ENCODE measurements at regions not wholly inside any gene's neighbourhood (a gene's known extent, or its start where the extent isn't known, plus 50 kb on each side); places are given as distances from the start of the nearest gene placed in this dataset.

DNA sequence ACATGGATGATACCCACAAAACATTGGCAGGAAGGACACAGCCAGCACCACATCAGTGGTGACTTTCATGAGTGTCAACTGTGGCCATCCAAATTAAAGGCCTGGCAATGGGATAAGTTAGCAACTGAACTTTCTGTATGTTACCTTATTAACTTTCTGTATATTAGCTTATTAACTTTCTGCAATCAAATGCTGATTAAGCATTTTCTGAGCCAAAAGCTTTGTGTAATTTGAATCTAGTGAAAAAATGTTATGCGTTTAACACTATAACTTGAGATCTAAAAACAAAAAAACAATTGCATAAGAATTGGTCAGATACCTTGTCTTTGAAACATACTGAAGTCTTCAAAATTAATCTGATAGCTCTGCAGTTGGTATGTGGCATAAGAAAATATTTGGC is 159.3 kb downstream of the ZNF33B start:
- Histone ChIP-seq H3K27me3 (ENCODE audit: control insufficient read depth, insufficient read depth, low read length) (no peaks in the 10 kb centered on the region), H3K4me1 (ENCODE audit: control insufficient read depth, insufficient read depth, low read length) (no peaks in the 10 kb centered on the region), H3K36me3 (ENCODE audit: control insufficient read depth, insufficient read depth, low read length) (no peaks in the 10 kb centered on the region), H3K9me3 (ENCODE audit: control insufficient read depth, insufficient read depth, low read length) (peaks cover 93% of the 10 kb centered on the region), H3K27ac (ENCODE audit: low read depth, low read length) (no peak overlapping the region), H3K4me3 (ENCODE audit: low read depth, low read length) (no peak overlapping the region), H3K9ac (ENCODE audit: low read depth, low read length) (no peak overlapping the region)

- no peak overlapping the region for H3K4me3 ChIP-seq (ENCODE audit: low read depth, low read length)
- no peaks in the 10 kb centered on the region for H3K4me1 ChIP-seq (ENCODE audit: control insufficient read depth, insufficient read depth, low read length)
- no peaks in the 10 kb centered on the region for H3K27me3 ChIP-seq (ENCODE audit: control insufficient read depth, insufficient read depth, low read length)
- H3K9me3 ChIP-seq (ENCODE audit: control insufficient read depth, insufficient read depth, low read length): peaks cover 91% of the 10 kb centered on the region
- H3K27ac ChIP-seq (ENCODE audit: low read depth, low read length): no peak overlapping the region
- H3K36me3 ChIP-seq (ENCODE audit: control insufficient read depth, insufficient read depth, low read length): no peaks in the 10 kb centered on the region
- H3K9ac ChIP-seq (ENCODE audit: low read depth, low read length): no peak overlapping the region
Observed at GRCh38 chr10:42477170-42477569, 161.2 kb downstream of the ZNF33B start.

- no peaks in the 10 kb centered on the region for H3K27me3 ChIP-seq (ENCODE audit: control insufficient read depth, insufficient read depth, low read length)
Observed at GRCh38 chr10:42476101-42476500, 162.3 kb downstream of the ZNF33B start.

DNA sequence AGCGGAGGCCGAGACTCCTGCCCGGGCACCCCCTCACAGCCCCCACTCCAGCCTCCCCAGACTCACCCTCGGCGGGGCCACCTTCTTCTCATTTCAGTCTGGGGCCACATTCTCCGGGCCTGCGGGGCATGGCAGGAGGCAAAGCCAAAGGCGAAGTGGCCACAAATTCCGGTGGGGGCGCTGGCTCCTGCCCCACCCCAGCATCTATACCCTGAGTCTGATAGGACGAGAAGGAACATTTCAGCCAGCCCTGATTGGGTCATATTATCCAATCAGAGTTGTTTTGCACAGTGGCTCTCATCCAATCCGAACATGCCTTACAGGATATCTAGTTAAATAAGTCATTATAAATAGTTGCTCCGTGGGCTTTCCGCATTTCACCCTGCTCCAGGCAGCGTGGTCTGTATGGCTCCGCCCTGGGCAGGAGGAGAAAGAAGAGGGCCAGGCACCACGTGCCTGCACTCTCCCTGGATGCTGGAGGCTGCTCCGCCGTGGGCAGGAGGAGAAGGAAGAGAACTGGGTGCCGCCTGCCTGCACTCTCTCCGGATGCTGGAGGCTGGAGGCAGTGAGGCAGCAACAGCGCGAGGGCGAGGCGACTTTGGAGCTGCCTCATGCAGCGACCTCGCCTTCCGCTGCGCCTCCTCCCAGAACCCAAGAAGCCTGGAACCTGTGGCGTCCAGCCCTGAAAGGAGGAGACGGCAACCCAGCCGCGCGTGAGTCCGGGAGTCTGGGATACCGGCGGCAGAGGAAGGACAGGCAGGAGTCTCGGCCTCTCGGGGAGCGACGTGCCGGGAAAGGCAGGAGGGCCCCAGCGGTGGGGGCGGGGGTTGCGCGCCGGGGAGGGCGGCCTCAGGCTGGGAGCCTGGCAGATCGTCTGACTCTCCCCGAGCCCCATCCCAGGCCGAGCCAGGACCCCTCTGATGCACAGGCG is 162.9 kb downstream of the ZNF33B start:
- Histone ChIP-seq H3K4me1 (ENCODE audit: control insufficient read depth, insufficient read depth, low read length) (no peaks in the 10 kb centered on the region), H3K9me3 (ENCODE audit: control insufficient read depth, insufficient read depth, low read length) (peaks cover 92% of the 10 kb centered on the region), H3K36me3 (ENCODE audit: control insufficient read depth, insufficient read depth, low read length) (no peaks in the 10 kb centered on the region), H3K9ac (ENCODE audit: low read depth, low read length) (no peak overlapping the region), H3K27me3 (ENCODE audit: control insufficient read depth, insufficient read depth, low read length) (no peaks in the 10 kb centered on the region), H3K4me3 (ENCODE audit: low read depth, low read length) (no peak overlapping the region), H3K27ac (ENCODE audit: low read depth, low read length) (no peak overlapping the region)

More at GRCh38 chr10:42476101-42476500, 162.3 kb downstream of the ZNF33B start:
- Histone ChIP-seq H3K27ac (ENCODE audit: low read depth, low read length) (no peak overlapping the region), H3K9me3 (ENCODE audit: control insufficient read depth, insufficient read depth, low read length) (peaks cover 92% of the 10 kb centered on the region), H3K4me1 (ENCODE audit: control insufficient read depth, insufficient read depth, low read length) (no peaks in the 10 kb centered on the region), H3K36me3 (ENCODE audit: control insufficient read depth, insufficient read depth, low read length) (no peaks in the 10 kb centered on the region), H3K4me3 (ENCODE audit: low read depth, low read length) (no peak overlapping the region), H3K9ac (ENCODE audit: low read depth, low read length) (no peak overlapping the region)

- Histone ChIP-seq H3K4me1 (ENCODE audit: control insufficient read depth, insufficient read depth, low read length) (no peaks in the 10 kb centered on the region), H3K36me3 (ENCODE audit: control insufficient read depth, insufficient read depth, low read length) (no peaks in the 10 kb centered on the region), H3K4me3 (ENCODE audit: low read depth, low read length) (peak overlapping the region; percentile 12; the same call in 1 of the 2 replicates), H3K27me3 (ENCODE audit: control insufficient read depth, insufficient read depth, low read length) (no peaks in the 10 kb centered on the region), H3K27ac (ENCODE audit: low read depth, low read length) (no peak overlapping the region), H3K9ac (ENCODE audit: low read depth, low read length) (no peak overlapping the region), H3K9me3 (ENCODE audit: control insufficient read depth, insufficient read depth, low read length) (peaks cover 75% of the 10 kb centered on the region)
Observed at GRCh38 chr10:42454313-42454712, 184.1 kb downstream of the ZNF33B start.

GRCh38 chr10:42431095-42431494 is 207.3 kb downstream of the ZNF33B start:
- no peak overlapping the region for H3K4me3 ChIP-seq (ENCODE audit: low read depth, low read length)
- H3K4me1 ChIP-seq (ENCODE audit: control insufficient read depth, insufficient read depth, low read length): no peaks in the 10 kb centered on the region
- no peaks in the 10 kb centered on the region for H3K36me3 ChIP-seq (ENCODE audit: control insufficient read depth, insufficient read depth, low read length)
- no peak overlapping the region for H3K27ac ChIP-seq (ENCODE audit: low read depth, low read length)
- H3K9me3 ChIP-seq (ENCODE audit: control insufficient read depth, insufficient read depth, low read length): peaks cover 77% of the 10 kb centered on the region
- no peaks in the 10 kb centered on the region for H3K27me3 ChIP-seq (ENCODE audit: control insufficient read depth, insufficient read depth, low read length)
- no peak overlapping the region for H3K9ac ChIP-seq (ENCODE audit: low read depth, low read length)

GRCh38 chr10:42428534-42428933 is 209.8 kb downstream of the ZNF33B start:
- H3K4me3 ChIP-seq (ENCODE audit: low read depth, low read length): no peak overlapping the region
- no peaks in the 10 kb centered on the region for H3K36me3 ChIP-seq (ENCODE audit: control insufficient read depth, insufficient read depth, low read length)
- H3K27ac ChIP-seq (ENCODE audit: low read depth, low read length): no peak overlapping the region
- no peak overlapping the region for H3K9ac ChIP-seq (ENCODE audit: low read depth, low read length)
- H3K4me1 ChIP-seq (ENCODE audit: control insufficient read depth, insufficient read depth, low read length): no peaks in the 10 kb centered on the region
- H3K27me3 ChIP-seq (ENCODE audit: control insufficient read depth, insufficient read depth, low read length): no peaks in the 10 kb centered on the region
- peaks cover 83% of the 10 kb centered on the region for H3K9me3 ChIP-seq (ENCODE audit: control insufficient read depth, insufficient read depth, low read length)

DNA sequence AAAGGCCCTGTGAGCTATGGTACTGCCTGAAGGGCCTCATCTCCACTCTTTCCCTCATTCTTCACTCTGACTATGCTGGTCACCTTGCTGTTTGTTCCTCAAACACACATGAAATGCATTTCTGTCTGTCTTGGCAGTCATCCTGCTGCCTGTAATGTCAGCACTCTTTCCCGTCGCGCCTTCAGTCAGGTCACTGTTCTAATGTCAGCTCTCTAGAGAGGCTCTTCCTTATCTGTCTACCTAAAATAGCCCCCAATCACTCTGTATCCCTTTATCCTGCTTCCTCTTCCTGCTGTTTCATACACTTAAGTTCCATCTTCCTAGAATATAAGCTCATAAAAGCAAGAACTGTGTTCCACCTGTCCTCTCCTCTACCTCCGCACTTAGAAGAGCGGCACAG is 215.5 kb downstream of the ZNF33B start:
- H3K36me3 ChIP-seq (ENCODE audit: control insufficient read depth, insufficient read depth, low read length): no peaks in the 10 kb centered on the region
- no peaks in the 10 kb centered on the region for H3K27me3 ChIP-seq (ENCODE audit: control insufficient read depth, insufficient read depth, low read length)
- H3K27ac ChIP-seq (ENCODE audit: low read depth, low read length): no peak overlapping the region
- H3K4me3 ChIP-seq (ENCODE audit: low read depth, low read length): no peak overlapping the region
- H3K9ac ChIP-seq (ENCODE audit: low read depth, low read length): no peak overlapping the region
- no peaks in the 10 kb centered on the region for H3K4me1 ChIP-seq (ENCODE audit: control insufficient read depth, insufficient read depth, low read length)
- peaks cover 93% of the 10 kb centered on the region for H3K9me3 ChIP-seq (ENCODE audit: control insufficient read depth, insufficient read depth, low read length)

GRCh38 chr10:42421812-42422211 is 216.6 kb downstream of the ZNF33B start:
- H3K9me3 ChIP-seq (ENCODE audit: control insufficient read depth, insufficient read depth, low read length): peaks cover 89% of the 10 kb centered on the region
- H3K27ac ChIP-seq (ENCODE audit: low read depth, low read length): no peak overlapping the region
- no peaks in the 10 kb centered on the region for H3K4me1 ChIP-seq (ENCODE audit: control insufficient read depth, insufficient read depth, low read length)
- no peaks in the 10 kb centered on the region for H3K36me3 ChIP-seq (ENCODE audit: control insufficient read depth, insufficient read depth, low read length)
- no peak overlapping the region for H3K4me3 ChIP-seq (ENCODE audit: low read depth, low read length)
- H3K27me3 ChIP-seq (ENCODE audit: control insufficient read depth, insufficient read depth, low read length): no peaks in the 10 kb centered on the region
- H3K9ac ChIP-seq (ENCODE audit: low read depth, low read length): no peak overlapping the region

- Histone ChIP-seq H3K27me3 (ENCODE audit: control insufficient read depth, insufficient read depth, low read length) (no peaks in the 10 kb centered on the region), H3K9me3 (ENCODE audit: control insufficient read depth, insufficient read depth, low read length) (peaks cover 87% of the 10 kb centered on the region), H3K36me3 (ENCODE audit: control insufficient read depth, insufficient read depth, low read length) (no peaks in the 10 kb centered on the region), H3K27ac (ENCODE audit: low read depth, low read length) (no peak overlapping the region), H3K9ac (ENCODE audit: low read depth, low read length) (no peak overlapping the region), H3K4me3 (ENCODE audit: low read depth, low read length) (no peak overlapping the region), H3K4me1 (ENCODE audit: control insufficient read depth, insufficient read depth, low read length) (no peaks in the 10 kb centered on the region)
Observed at GRCh38 chr10:42419789-42420188, 218.6 kb downstream of the ZNF33B start.

DNA sequence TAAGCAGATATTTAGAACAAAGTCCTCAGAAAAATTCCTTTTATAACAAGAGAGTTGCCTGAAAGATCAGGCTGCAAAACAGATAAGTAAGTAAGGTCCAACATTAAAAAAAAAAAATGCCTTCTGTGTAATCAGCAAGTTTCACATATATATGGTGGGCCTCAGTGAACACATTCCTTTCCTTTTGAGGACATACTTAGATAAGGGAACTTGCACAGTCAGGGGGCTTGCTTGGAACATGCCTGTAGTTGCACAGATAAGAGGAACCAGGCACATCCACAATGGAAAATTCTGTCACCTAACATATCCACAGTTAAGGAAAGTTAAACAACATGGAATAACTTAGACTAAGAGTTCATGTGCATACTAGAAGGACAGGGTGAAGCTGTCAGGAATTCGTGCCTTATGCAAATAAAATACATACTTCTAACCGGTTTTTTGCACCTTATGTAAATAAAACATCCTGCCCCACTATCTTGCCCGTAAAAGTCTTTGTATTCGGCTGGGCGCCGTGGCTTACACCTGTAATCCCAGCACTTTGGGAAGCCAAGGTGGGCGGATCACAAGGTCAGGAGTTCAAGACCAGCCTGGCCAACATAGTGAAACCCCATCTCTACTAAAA is 257.3 kb downstream of the ZNF33B start:
- Histone ChIP-seq H3K27ac (ENCODE audit: low read depth, low read length) (no peak overlapping the region), H3K27me3 (ENCODE audit: control insufficient read depth, insufficient read depth, low read length) (no peaks in the 10 kb centered on the region), H3K9me3 (ENCODE audit: control insufficient read depth, insufficient read depth, low read length) (peaks cover 84% of the 10 kb centered on the region), H3K4me1 (ENCODE audit: control insufficient read depth, insufficient read depth, low read length) (no peaks in the 10 kb centered on the region), H3K36me3 (ENCODE audit: control insufficient read depth, insufficient read depth, low read length) (no peaks in the 10 kb centered on the region), H3K9ac (ENCODE audit: low read depth, low read length) (no peak overlapping the region), H3K4me3 (ENCODE audit: low read depth, low read length) (no peak overlapping the region)
